Adipose tissue (tissue), 3 donors: ENCODE measurements at regions not wholly inside any gene's neighbourhood (a gene's known extent, or its start where the extent isn't known, plus 50 kb on each side); places are given as distances from the start of the nearest gene placed in this dataset.

Source experiments
- H3K27ac ChIP-seq: one replicate; pipeline ENCODE4 v1.5.1; 2013; ENCODE audit warnings: low read depth, low read length
- WGBS, 3 donors: extraction: QIAGEN DNeasy Blood & Tissue Kit; methylation state at CpG; one replicate each; pipeline ENCODE4 v1.1.7; 2013; 5-methylcytosine and 5-hydroxymethylcytosine counted together
- donor health status: healthy with polysubstance abuse.
- donor health status: Bipolar disorder and iron deficiency.
- donor health status: healthy.

GRCh38 chr1:30356839-30357238 lies 366.5 kb downstream of the MATN1 start:
- 86 to 90% (median 89%) methylated on average over 6 of the region's 6 CpGs for WGBS, 3 donors
- H3K27ac ChIP-seq = no peak overlapping the region

GRCh38 chr1:30354410-30354809 lies 369.0 kb downstream of the MATN1 start:
- 0 to 19% (median 0%) methylated on average over 1 of the region's 1 CpG for WGBS, 3 donors
- no peak overlapping the region for H3K27ac ChIP-seq

- H3K27ac ChIP-seq = no peak overlapping the region
Measured at GRCh38 chr1:30353637-30354036, 369.7 kb downstream of the MATN1 start.

- no peak overlapping the region for H3K27ac ChIP-seq
- 75 to 84% (median 82%) methylated on average over 2 of the region's 2 CpGs for WGBS, 3 donors
Measured at GRCh38 chr1:30348147-30348546, 375.2 kb downstream of the MATN1 start.

GRCh38 chr1:30345491-30346130 lies 377.8 kb downstream of the MATN1 start:
- WGBS, 3 donors = 33 to 65% (median 44%) methylated on average over 4 of the region's 4 CpGs
- H3K27ac ChIP-seq = no peak overlapping the region

- H3K27ac ChIP-seq = no peak overlapping the region
- WGBS, 3 donors = 41 to 60% (median 46%) methylated on average over 3 of the region's 3 CpGs
Measured at GRCh38 chr1:30343562-30343961, 379.8 kb downstream of the MATN1 start.

- 8 to 12% (median 9%) methylated on average over 29 to 33 of the region's 33 CpGs for WGBS, 3 donors
- no peak overlapping the region for H3K27ac ChIP-seq
Measured at GRCh38 chr1:30342535-30343141, 380.7 kb downstream of the MATN1 start.

- 83 to 89% (median 85%) methylated on average over 3 of the region's 3 CpGs for WGBS, 3 donors
- H3K27ac ChIP-seq = no peak overlapping the region
Measured at GRCh38 chr1:30340934-30341333, 382.5 kb downstream of the MATN1 start.

GRCh38 chr1:30339866-30340265 lies 383.5 kb downstream of the MATN1 start:
- H3K27ac ChIP-seq = no peak overlapping the region
- 64 to 82% (median 68%) methylated on average over 2 of the region's 2 CpGs for WGBS, 3 donors

- no peak overlapping the region for H3K27ac ChIP-seq
- WGBS, 3 donors = 90 to 96% (median 95%) methylated on average over 2 of the region's 2 CpGs
Measured at GRCh38 chr1:30338765-30339164, 384.6 kb downstream of the MATN1 start.

GRCh38 chr1:30337324-30337620 lies 386.1 kb downstream of the MATN1 start:
- 55 to 66% (median 56%) methylated on average over 3 of the region's 3 CpGs for WGBS, 3 donors
- no peak overlapping the region for H3K27ac ChIP-seq

GRCh38 chr1:30336550-30337323 lies 386.6 kb downstream of the MATN1 start:
- no peak overlapping the region for H3K27ac ChIP-seq
- WGBS, 3 donors = 71 to 78% (median 75%) methylated on average over 16 of the region's 16 CpGs

- WGBS, 3 donors = 83 to 99% (median 92%) methylated on average over 2 of the region's 2 CpGs
- H3K27ac ChIP-seq = no peak overlapping the region
Measured at GRCh38 chr1:30335997-30336390, 387.4 kb downstream of the MATN1 start.

- H3K27ac ChIP-seq = no peak overlapping the region
Measured at GRCh38 chr1:30335389-30335996, 387.9 kb downstream of the MATN1 start.

GRCh38 chr1:30334767-30335166 lies 388.6 kb downstream of the MATN1 start:
- WGBS, 3 donors = 61 to 89% (median 76%) methylated on average over 2 of the region's 2 CpGs
- H3K27ac ChIP-seq = no peak overlapping the region

More at GRCh38 chr1:30335389-30335996, 387.9 kb downstream of the MATN1 start:
- WGBS, 3 donors = 86 to 95% (median 94%) methylated on average over 3 of the region's 3 CpGs

GRCh38 chr1:30332116-30333094 lies 391.0 kb downstream of the MATN1 start:
- 82 to 84% (median 83%) methylated on average over 18 of the region's 18 CpGs for WGBS, 3 donors
- H3K27ac ChIP-seq = no peak overlapping the region

GRCh38 chr1:30331415-30332065 lies 391.8 kb downstream of the MATN1 start:
- H3K27ac ChIP-seq = no peak overlapping the region
- 63 to 82% (median 75%) methylated on average over 8 of the region's 8 CpGs for WGBS, 3 donors

GRCh38 chr1:30330644-30331043 lies 392.7 kb downstream of the MATN1 start:
- 66 to 72% (median 68%) methylated on average over 7 of the region's 7 CpGs for WGBS, 3 donors

More at GRCh38 chr1:30330644-30331043, 392.7 kb downstream of the MATN1 start:
- no peak overlapping the region for H3K27ac ChIP-seq
